ENCODE measurements at regions not wholly inside any gene's neighbourhood (a gene's known extent, or its start where the extent isn't known, plus 50 kb on each side); places are given as distances from the start of the nearest gene placed in this dataset.

- no peak for TF ChIP-seq ZC3H10 (CRISPR knock-in tag; IDR thresholded peaks at IDR 0.05)
- TF ChIP-seq GLIS3 (CRISPR knock-in tag; IDR thresholded peaks at IDR 0.05), result no peak
- no peak for TF ChIP-seq TSHZ2 (CRISPR knock-in tag; IDR thresholded peaks at IDR 0.05)
- TF ChIP-seq TCF4 (CRISPR knock-in tag; IDR thresholded peaks at IDR 0.05; ENCODE audit: borderline replicate concordance), result no peak
- no peak for TF ChIP-seq TOX (CRISPR knock-in tag; IDR thresholded peaks at IDR 0.05; ENCODE audit: borderline replicate concordance)
- TF ChIP-seq CSRNP3 (CRISPR knock-in tag; IDR thresholded peaks at IDR 0.05), result no peak
- no peak; the same call in 1 of the 2 replicates for TF ChIP-seq ISL1 (CRISPR knock-in tag; IDR thresholded peaks at IDR 0.05)
- ATAC-seq, result peak; percentile 84
Measured at GRCh38 chr13:63190742-63191141, 1775.1 kb upstream of the PCDH20 start.

- peak; percentile 77 for ATAC-seq
- TF ChIP-seq ISL1 (CRISPR knock-in tag; IDR thresholded peaks at IDR 0.05) (peak; percentile 56; the same call in 1 of the 2 replicates), CSRNP3 (CRISPR knock-in tag; IDR thresholded peaks at IDR 0.05) (no peak)
Measured at GRCh38 chr13:63190219-63190618, 1774.6 kb upstream of the PCDH20 start.

- ATAC-seq, result no peak
- TF ChIP-seq ISL1 (CRISPR knock-in tag; IDR thresholded peaks at IDR 0.05), result no peak
- TF ChIP-seq TCF4 (CRISPR knock-in tag; IDR thresholded peaks at IDR 0.05; ENCODE audit: borderline replicate concordance), result no peak
- no peak for TF ChIP-seq POU6F1 (CRISPR knock-in tag; IDR thresholded peaks at IDR 0.05; ENCODE audit: borderline replicate concordance, low read depth)
- TF ChIP-seq OSR1 (CRISPR knock-in tag; IDR thresholded peaks at IDR 0.05), result no peak
- no peak for TF ChIP-seq ARNTL (CRISPR knock-in tag; IDR thresholded peaks at IDR 0.05; ENCODE audit: borderline replicate concordance, low read depth)
- no peak for TF ChIP-seq TSHZ2 (CRISPR knock-in tag; IDR thresholded peaks at IDR 0.05)
- no peak for TF ChIP-seq PPARA (CRISPR knock-in tag; IDR thresholded peaks at IDR 0.05; ENCODE audit: borderline replicate concordance)
- no peak for TF ChIP-seq ESRRG (CRISPR knock-in tag; IDR thresholded peaks at IDR 0.05)
- no peak for TF ChIP-seq ZNF8 (CRISPR knock-in tag; IDR thresholded peaks at IDR 0.05)
- TF ChIP-seq ZFP3 (CRISPR knock-in tag; IDR thresholded peaks at IDR 0.05), result no peak
- TF ChIP-seq ZNF70 (CRISPR knock-in tag; IDR thresholded peaks at IDR 0.05), result no peak
- TF ChIP-seq CSRNP3 (CRISPR knock-in tag; IDR thresholded peaks at IDR 0.05), result no peak
- TF ChIP-seq ZFP30 (CRISPR knock-in tag; IDR thresholded peaks at IDR 0.05), result no peak
- TF ChIP-seq BACH2 (CRISPR knock-in tag; IDR thresholded peaks at IDR 0.05; ENCODE audit: borderline replicate concordance), result no peak
Measured at GRCh38 chr13:63189712-63190111, 1774.1 kb upstream of the PCDH20 start.
